ENCODE measurements at regions not wholly inside any gene's neighbourhood (a gene's known extent, or its start where the extent isn't known, plus 50 kb on each side); places are given as distances from the start of the nearest gene placed in this dataset.

GRCh38 chr10:7473474-7473873 lies 62.6 kb upstream of the SFMBT2 start:
- TF ChIP-seq EZH2 (IDR thresholded peaks at IDR 0.05): no peak
- TF ChIP-seq POLR2AphosphoS5 (IDR thresholded peaks at IDR 0.05; ENCODE audit: borderline replicate concordance, low read depth, low read length): no peak
- no peak for TF ChIP-seq FOXP2 (optimal IDR thresholded peaks at IDR 0.05; ENCODE audit: control extremely low read depth, extremely low read length, insufficient read depth)

All from SK-N-MC (cell line).